Gastroesophageal sphincter (tissue), 3 donors: ENCODE measurements at regions not wholly inside any gene's neighbourhood (a gene's known extent, or its start where the extent isn't known, plus 50 kb on each side); places are given as distances from the start of the nearest gene placed in this dataset.

Experiments
- CTCF ChIP-seq, 4 experiments: fragments of 200-600 bp in 2 of 4; fragments of 450-650 bp in 2 of 4; sonication (generic) in 1 of 4; IDR thresholded peaks; one replicate each; pipeline ENCODE4 v1.5.1; 2017 to 2019; ENCODE audit warnings: antibody characterized with exemption in 4 of 4, mild to moderate bottlenecking in 2 of 4, moderate library complexity in 2 of 4
- POLR2A ChIP-seq, 2 donors: fragments of 450-650 bp; IDR thresholded peaks; one replicate each; pipeline ENCODE4 v1.6.1; 2017; ENCODE audit warnings: antibody characterized with exemption in 2 of 2, mild to moderate bottlenecking in 2 of 2, moderate library complexity in 1 of 2

- TF ChIP-seq POLR2A (IDR thresholded peaks at IDR 0.05), result no peak
- TF ChIP-seq CTCF (IDR thresholded peaks at IDR 0.05), result no peak
These were observed 1533.3 kb upstream of the WWC1 start for GRCh38 chr5:166758151-166758550.
